ENCODE measurements at regions not wholly inside any gene's neighbourhood (a gene's known extent, or its start where the extent isn't known, plus 50 kb on each side); places are given as distances from the start of the nearest gene placed in this dataset.

- no peak for TF ChIP-seq CTCF (IDR thresholded peaks at IDR 0.05)
- Histone ChIP-seq H3K9me3 (no peaks in the 10 kb centered on the region), H3K27ac (no peak overlapping the region), H3K27me3 (ENCODE audit: low read depth) (no peaks in the 10 kb centered on the region), H3K36me3 (no peaks in the 10 kb centered on the region), H3K4me1 (no peaks in the 10 kb centered on the region), H3K4me3 (no peak overlapping the region)
- intact Hi-C loops (cut with DNase I): no loop called here
- ATAC-seq (no peak), DNase-seq (no peak)
Observed at GRCh38 chr1:221634606-221635005, 107.3 kb downstream of the DUSP10 start.

- ATAC-seq (no peak), DNase-seq (no peak)
- H3K27me3 ChIP-seq (ENCODE audit: low read depth): no peaks in the 10 kb centered on the region
- no peak for TF ChIP-seq CTCF (IDR thresholded peaks at IDR 0.05)
- no peaks in the 10 kb centered on the region for H3K36me3 ChIP-seq
- no peaks in the 10 kb centered on the region for H3K9me3 ChIP-seq
- intact Hi-C loops (cut with DNase I): no loop called here
- no peaks in the 10 kb centered on the region for H3K4me1 ChIP-seq
- H3K4me3 ChIP-seq: no peak overlapping the region
- no peak overlapping the region for H3K27ac ChIP-seq
Observed at GRCh38 chr1:221635305-221635704, 106.6 kb downstream of the DUSP10 start.

GRCh38 chr1:221636096-221636495 is 105.8 kb downstream of the DUSP10 start:
- H3K4me3 ChIP-seq: no peak overlapping the region
- no peaks in the 10 kb centered on the region for H3K27me3 ChIP-seq (ENCODE audit: low read depth)
- no peak for TF ChIP-seq CTCF (IDR thresholded peaks at IDR 0.05)
- DNase-seq (no peak), ATAC-seq (no peak)
- no peaks in the 10 kb centered on the region for H3K9me3 ChIP-seq
- no peaks in the 10 kb centered on the region for H3K36me3 ChIP-seq
- H3K4me1 ChIP-seq: no peaks in the 10 kb centered on the region
- intact Hi-C loops (cut with DNase I): no loop called here
- H3K27ac ChIP-seq: no peak overlapping the region

- intact Hi-C loops (cut with DNase I): no loop called here
- no peaks in the 10 kb centered on the region for H3K36me3 ChIP-seq
- DNase-seq (no peak), ATAC-seq (no peak)
- H3K9me3 ChIP-seq: no peaks in the 10 kb centered on the region
- TF ChIP-seq CTCF (IDR thresholded peaks at IDR 0.05): no peak
- no peak overlapping the region for H3K27ac ChIP-seq
- H3K4me3 ChIP-seq: no peak overlapping the region
- no peaks in the 10 kb centered on the region for H3K27me3 ChIP-seq (ENCODE audit: low read depth)
- no peaks in the 10 kb centered on the region for H3K4me1 ChIP-seq
Observed at GRCh38 chr1:221636967-221637366, 104.9 kb downstream of the DUSP10 start.

GRCh38 chr1:221637641-221638041 is 104.2 kb downstream of the DUSP10 start:
- no peaks in the 10 kb centered on the region for H3K4me1 ChIP-seq
- no peaks in the 10 kb centered on the region for H3K9me3 ChIP-seq
- no peaks in the 10 kb centered on the region for H3K27me3 ChIP-seq (ENCODE audit: low read depth)
- DNase-seq (no peak), ATAC-seq (no peak)
- intact Hi-C loops (cut with DNase I): no loop called here
- no peak overlapping the region for H3K27ac ChIP-seq
- H3K4me3 ChIP-seq: no peak overlapping the region
- no peak for TF ChIP-seq CTCF (IDR thresholded peaks at IDR 0.05)
- H3K36me3 ChIP-seq: no peaks in the 10 kb centered on the region

GRCh38 chr1:221638595-221638994 is 103.3 kb downstream of the DUSP10 start:
- no peak for DNase-seq
- TF ChIP-seq CTCF (IDR thresholded peaks at IDR 0.05): no peak
- no peaks in the 10 kb centered on the region for H3K4me1 ChIP-seq
- no peak overlapping the region for H3K27ac ChIP-seq
- no peaks in the 10 kb centered on the region for H3K36me3 ChIP-seq
- intact Hi-C loops (cut with DNase I): no loop called here
- no peaks in the 10 kb centered on the region for H3K27me3 ChIP-seq (ENCODE audit: low read depth)
- H3K4me3 ChIP-seq: no peak overlapping the region
- H3K9me3 ChIP-seq: no peaks in the 10 kb centered on the region
- ATAC-seq: no peak
